ENCODE measurements at regions not wholly inside any gene's neighbourhood (a gene's known extent, or its start where the extent isn't known, plus 50 kb on each side); places are given as distances from the start of the nearest gene placed in this dataset.
A peak's percentile ranks its signal among the peaks of the same experiment; 100 is the strongest.

DNA sequence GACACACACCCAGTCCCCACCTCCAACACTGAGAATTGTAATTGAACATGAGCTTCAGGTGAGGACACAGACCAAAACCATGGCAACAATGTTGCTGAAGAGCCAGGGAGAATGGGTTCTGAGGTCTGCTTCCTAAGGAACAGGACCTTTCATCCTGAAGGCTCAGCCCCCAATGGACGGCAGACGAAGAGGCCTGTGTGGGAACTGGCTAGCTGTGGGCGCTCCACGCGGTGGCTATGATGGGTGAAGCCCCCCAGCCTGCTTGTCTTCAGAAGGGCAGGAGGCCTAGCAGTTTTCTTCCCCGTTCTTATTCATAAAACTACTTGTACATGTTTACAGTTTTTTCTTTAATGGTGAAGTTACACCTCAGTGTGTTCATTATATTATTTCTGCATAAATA is 136.1 kb upstream of the SPACA7 start:
- Histone ChIP-seq H3K27me3 (no peaks in the 10 kb centered on the region), H3K9me3 (no peaks in the 10 kb centered on the region), H3K4me1 (no peaks in the 10 kb centered on the region), H3K27ac (no peak overlapping the region), H3K9ac (ENCODE audit: low read depth in 2 of 2, low read length in 2 of 2) (no peak overlapping the region), H3K36me3 (no peaks in the 10 kb centered on the region), H3K4me3 (no peak overlapping the region)
- DNase-seq: no peak
- TF ChIP-seq, protein P1, sequence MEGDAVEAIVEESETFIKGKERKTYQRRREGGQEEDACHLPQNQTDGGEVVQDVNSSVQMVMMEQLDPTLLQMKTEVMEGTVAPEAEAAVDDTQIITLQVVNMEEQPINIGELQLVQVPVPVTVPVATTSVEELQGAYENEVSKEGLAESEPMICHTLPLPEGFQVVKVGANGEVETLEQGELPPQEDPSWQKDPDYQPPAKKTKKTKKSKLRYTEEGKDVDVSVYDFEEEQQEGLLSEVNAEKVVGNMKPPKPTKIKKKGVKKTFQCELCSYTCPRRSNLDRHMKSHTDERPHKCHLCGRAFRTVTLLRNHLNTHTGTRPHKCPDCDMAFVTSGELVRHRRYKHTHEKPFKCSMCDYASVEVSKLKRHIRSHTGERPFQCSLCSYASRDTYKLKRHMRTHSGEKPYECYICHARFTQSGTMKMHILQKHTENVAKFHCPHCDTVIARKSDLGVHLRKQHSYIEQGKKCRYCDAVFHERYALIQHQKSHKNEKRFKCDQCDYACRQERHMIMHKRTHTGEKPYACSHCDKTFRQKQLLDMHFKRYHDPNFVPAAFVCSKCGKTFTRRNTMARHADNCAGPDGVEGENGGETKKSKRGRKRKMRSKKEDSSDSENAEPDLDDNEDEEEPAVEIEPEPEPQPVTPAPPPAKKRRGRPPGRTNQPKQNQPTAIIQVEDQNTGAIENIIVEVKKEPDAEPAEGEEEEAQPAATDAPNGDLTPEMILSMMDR (IDR thresholded peaks at IDR 0.05): no peak
- intact Hi-C loops (cut with DNase I): no loop called here

DNA sequence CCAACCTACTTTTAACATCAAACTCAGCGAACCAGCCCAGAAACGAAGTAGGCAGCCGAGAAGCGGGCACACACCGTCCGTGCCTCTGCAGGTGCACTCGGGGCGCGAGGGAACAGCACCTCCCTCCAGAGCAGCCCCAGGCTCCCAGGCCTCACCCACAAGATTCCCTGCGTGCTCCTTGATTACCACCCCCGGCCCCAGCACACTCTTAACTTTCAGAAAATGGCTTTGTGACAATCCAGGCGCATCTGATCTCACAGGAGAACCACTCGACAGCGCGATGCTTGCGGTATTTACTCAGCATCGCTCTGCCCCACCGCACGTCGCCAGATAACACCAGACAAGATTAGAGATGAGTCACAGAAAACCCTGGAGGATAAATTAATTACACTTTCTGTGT is 134.9 kb upstream of the SPACA7 start:
- no peak overlapping the region for H3K4me3 ChIP-seq
- intact Hi-C loops (cut with DNase I): no loop called here
- no peak overlapping the region for H3K9ac ChIP-seq (ENCODE audit: low read depth in 2 of 2, low read length in 2 of 2)
- TF ChIP-seq, protein P1 (IDR thresholded peaks at IDR 0.05): no peak
- no peak for DNase-seq
- no peaks in the 10 kb centered on the region for H3K4me1 ChIP-seq
- H3K36me3 ChIP-seq: no peaks in the 10 kb centered on the region
- no peaks in the 10 kb centered on the region for H3K9me3 ChIP-seq
- no peaks in the 10 kb centered on the region for H3K27me3 ChIP-seq
- no peak overlapping the region for H3K27ac ChIP-seq

DNA sequence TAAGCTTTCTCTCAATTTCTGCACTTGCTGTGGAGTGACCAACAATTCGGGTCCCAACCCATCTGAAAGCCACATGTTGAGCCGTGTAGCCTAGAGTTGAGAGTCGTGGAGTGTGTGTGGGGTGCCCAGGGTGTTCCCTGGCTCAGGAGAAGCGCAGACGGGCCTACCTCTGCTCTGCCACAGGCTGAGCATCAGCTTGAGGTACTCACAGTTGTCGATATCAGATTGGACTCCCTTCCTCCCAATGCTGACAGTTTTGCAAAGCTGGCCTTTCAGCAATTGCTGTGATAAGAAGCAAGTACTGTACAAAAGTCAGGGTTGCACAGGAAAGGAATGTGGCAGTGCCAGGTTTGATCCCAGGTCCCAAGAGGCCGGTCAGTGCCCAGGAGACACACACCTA is 133.4 kb upstream of the SPACA7 start:
- TF ChIP-seq, protein P1 (IDR thresholded peaks at IDR 0.05): no peak
- no peaks in the 10 kb centered on the region for H3K27me3 ChIP-seq

DNA sequence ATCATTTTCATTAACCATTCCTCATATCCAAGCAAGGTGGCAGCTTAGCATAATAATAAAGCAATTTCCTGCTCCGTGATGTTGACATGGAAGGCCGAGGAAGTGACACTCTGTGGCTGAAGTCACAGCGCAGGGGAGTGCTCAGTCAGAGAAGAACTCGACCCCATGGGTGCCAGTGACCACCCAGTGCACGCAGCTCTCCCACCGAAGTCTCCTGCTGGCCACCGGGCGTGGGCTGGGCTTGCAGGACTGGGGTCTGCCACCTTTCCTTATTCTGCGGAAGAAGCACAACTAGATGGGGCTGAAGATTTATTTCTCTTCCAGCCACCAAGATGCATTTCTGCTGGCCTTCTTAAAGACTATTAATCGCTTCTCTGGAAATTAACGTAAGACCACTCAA is 132.1 kb upstream of the SPACA7 start:
- TF ChIP-seq, protein P1 (IDR thresholded peaks at IDR 0.05): no peak
- Histone ChIP-seq H3K27ac (no peak overlapping the region), H3K9ac (ENCODE audit: low read depth in 2 of 2, low read length in 2 of 2) (no peak overlapping the region), H3K36me3 (no peaks in the 10 kb centered on the region), H3K4me1 (no peaks in the 10 kb centered on the region), H3K4me3 (no peak overlapping the region), H3K27me3 (no peaks in the 10 kb centered on the region), H3K9me3 (no peaks in the 10 kb centered on the region)
- DNase-seq: peak; percentile 9
- intact Hi-C loops (cut with DNase I): no loop called here

More for the DNA sequence above, 133.4 kb upstream of the SPACA7 start:
- Histone ChIP-seq H3K4me3 (no peak overlapping the region), H3K9ac (ENCODE audit: low read depth in 2 of 2, low read length in 2 of 2) (no peak overlapping the region), H3K27ac (no peak overlapping the region), H3K36me3 (no peaks in the 10 kb centered on the region), H3K4me1 (no peaks in the 10 kb centered on the region), H3K9me3 (no peaks in the 10 kb centered on the region)
- intact Hi-C loops (cut with DNase I): no loop called here
- DNase-seq: no peak

DNA sequence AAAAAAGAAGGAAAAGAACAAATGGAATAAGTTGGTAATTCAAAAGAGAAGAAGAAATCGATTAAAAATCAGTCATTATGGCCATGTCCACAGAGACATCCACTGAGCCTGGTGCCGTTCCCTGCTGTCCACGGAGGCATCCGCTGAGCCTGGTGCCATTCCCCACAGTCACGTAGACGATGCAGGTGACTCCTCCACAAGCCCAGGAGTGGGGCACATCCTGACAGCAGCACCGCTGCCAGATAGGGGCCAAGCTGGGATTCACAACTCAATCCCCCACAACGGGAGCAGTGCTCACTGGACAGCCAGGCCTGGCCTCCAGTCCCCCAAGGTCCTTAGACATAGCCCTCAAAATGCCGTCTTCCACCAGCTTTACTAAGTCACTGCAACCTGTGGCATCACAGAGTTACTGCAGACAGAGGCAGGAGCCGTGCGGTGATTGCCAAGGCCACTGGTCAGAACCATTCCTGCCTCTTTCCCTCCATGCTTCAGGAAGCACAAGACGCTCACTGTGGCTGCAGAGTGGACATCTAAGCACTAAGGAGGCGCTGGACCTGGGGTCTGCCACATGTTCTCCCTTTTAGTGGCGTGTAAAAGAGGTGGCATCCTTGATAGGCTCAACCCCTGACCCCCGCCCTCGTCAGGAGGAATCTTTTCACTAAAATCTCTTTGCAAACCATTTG is 131.5 kb upstream of the SPACA7 start:
- Histone ChIP-seq H3K4me3 (no peak overlapping the region), H3K27me3 (no peaks in the 10 kb centered on the region), H3K36me3 (no peaks in the 10 kb centered on the region), H3K9me3 (no peaks in the 10 kb centered on the region), H3K27ac (no peak overlapping the region), H3K4me1 (no peaks in the 10 kb centered on the region), H3K9ac (ENCODE audit: low read depth in 2 of 2, low read length in 2 of 2) (no peak overlapping the region)
- intact Hi-C loops (cut with DNase I): no loop called here
- TF ChIP-seq, protein P1 (IDR thresholded peaks at IDR 0.05): no peak
- DNase-seq: peak; percentile 6
